A549 (cell line): ENCODE measurements at regions not wholly inside any gene's neighbourhood (a gene's known extent, or its start where the extent isn't known, plus 50 kb on each side); places are given as distances from the start of the nearest gene placed in this dataset.

ENCODE experiments used
- CTCF ChIP-seq: fragments of >200 bp; sonication (Bioruptor Twin); formaldehyde crosslinking; IDR thresholded peaks from 3 replicates; pipeline ENCODE4 v1.5.1; 2016
- EP300 ChIP-seq, 2 experiments: fragments of >200 bp; sonication (Bioruptor Twin); formaldehyde crosslinking; IDR thresholded peaks; 2 replicates in 1 of 2; 3 replicates in 1 of 2; pipeline ENCODE4 v1.6.1; 2016 to 2017
- MAFK ChIP-seq: fragments of 450-650 bp; IDR thresholded peaks from 2 replicates; pipeline ENCODE4 v1.6.1; 2014; ENCODE audit not compliant: partially characterized antibody
- MAX ChIP-seq: IDR thresholded peaks from 2 replicates; pipeline ENCODE4 v1.6.1; 2012
- POLR2A ChIP-seq: IDR thresholded peaks from 2 replicates; pipeline ENCODE4 v1.6.1; 2012; ENCODE audit warnings: mild to moderate bottlenecking, low read length
- POLR2AphosphoS2 ChIP-seq: conservative IDR thresholded peaks from 2 replicates; pipeline ENCODE4 v1.6.1; 2012; ENCODE audit warnings: low read length, improper control_type of control experiment, inconsistent platforms
- RAD21 ChIP-seq, 2 experiments: fragments of >200 bp in 1 of 2; sonication (Bioruptor Twin) in 1 of 2; formaldehyde crosslinking in 1 of 2; IDR thresholded peaks in 1 of 2; conservative IDR thresholded peaks in 1 of 2; 2 replicates in 1 of 2; 3 replicates in 1 of 2; pipeline ENCODE4 v1.6.1; 2012 to 2018; ENCODE audit warnings: inconsistent platforms in 1 of 2
- RCOR1 ChIP-seq: fragments of 150-350 bp; IDR thresholded peaks from 2 replicates; pipeline ENCODE4 v1.6.1; 2014; ENCODE audit warnings: antibody characterized with exemption, low read length, low read depth
- REST ChIP-seq: fragments of 200-600 bp; sonication (generic); IDR thresholded peaks from 2 replicates; pipeline ENCODE4 v1.6.1; 2016; ENCODE audit warnings: antibody characterized with exemption, mild to moderate bottlenecking, moderate library complexity
- RFX5 ChIP-seq: fragments of 450-650 bp; IDR thresholded peaks from 2 replicates; pipeline ENCODE4 v1.7.1; 2014; ENCODE audit warnings: antibody characterized with exemption, mild to moderate bottlenecking, moderate library complexity
- SREBF2 ChIP-seq: fragments of 450-650 bp; IDR thresholded peaks from 2 replicates; pipeline ENCODE4 v1.6.1; 2014; ENCODE audit warnings: mild to moderate bottlenecking, moderate library complexity
- USF2 ChIP-seq: fragments of 450-650 bp; IDR thresholded peaks from 2 replicates; pipeline ENCODE4 v1.6.1; 2014; ENCODE audit warnings: antibody characterized with exemption
- ZC3H11A ChIP-seq: fragments of 450-650 bp; IDR thresholded peaks from 2 replicates; pipeline ENCODE4 v1.6.1; 2014; ENCODE audit warnings: antibody characterized with exemption, mild to moderate bottlenecking

GRCh38 chr3:8173892-8174291 lies 327.7 kb upstream of the LMCD1 start:
- TF ChIP-seq CTCF (no peak), MAX (no peak), POLR2AphosphoS2 (no peak), USF2 (no peak), POLR2A (no peak), MAFK (no peak), REST (no peak), EP300 (IDR thresholded peaks at IDR 0.05) (no peak), ZC3H11A (no peak), SREBF2 (no peak), RCOR1 (no peak), RFX5 (no peak), RAD21 (conservative IDR thresholded peaks at IDR 0.05 in 1 of 2, IDR thresholded peaks at IDR 0.05 in 1 of 2) (no peak)
